GM12872 (cell line): ENCODE measurements at regions not wholly inside any gene's neighbourhood (a gene's known extent, or its start where the extent isn't known, plus 50 kb on each side); places are given as distances from the start of the nearest gene placed in this dataset.
A peak's percentile ranks its signal among the peaks of the same experiment; 100 is the strongest.

ENCODE experiments used
- TF ChIP-seq, protein P1 (sequence below): IDR thresholded peaks from 3 replicates; pipeline ENCODE4 v1.5.1; 2011; ENCODE audit warnings: low read depth, mild to moderate bottlenecking, low read length, moderate library complexity; ENCODE audit not compliant: insufficient read depth

DNA sequence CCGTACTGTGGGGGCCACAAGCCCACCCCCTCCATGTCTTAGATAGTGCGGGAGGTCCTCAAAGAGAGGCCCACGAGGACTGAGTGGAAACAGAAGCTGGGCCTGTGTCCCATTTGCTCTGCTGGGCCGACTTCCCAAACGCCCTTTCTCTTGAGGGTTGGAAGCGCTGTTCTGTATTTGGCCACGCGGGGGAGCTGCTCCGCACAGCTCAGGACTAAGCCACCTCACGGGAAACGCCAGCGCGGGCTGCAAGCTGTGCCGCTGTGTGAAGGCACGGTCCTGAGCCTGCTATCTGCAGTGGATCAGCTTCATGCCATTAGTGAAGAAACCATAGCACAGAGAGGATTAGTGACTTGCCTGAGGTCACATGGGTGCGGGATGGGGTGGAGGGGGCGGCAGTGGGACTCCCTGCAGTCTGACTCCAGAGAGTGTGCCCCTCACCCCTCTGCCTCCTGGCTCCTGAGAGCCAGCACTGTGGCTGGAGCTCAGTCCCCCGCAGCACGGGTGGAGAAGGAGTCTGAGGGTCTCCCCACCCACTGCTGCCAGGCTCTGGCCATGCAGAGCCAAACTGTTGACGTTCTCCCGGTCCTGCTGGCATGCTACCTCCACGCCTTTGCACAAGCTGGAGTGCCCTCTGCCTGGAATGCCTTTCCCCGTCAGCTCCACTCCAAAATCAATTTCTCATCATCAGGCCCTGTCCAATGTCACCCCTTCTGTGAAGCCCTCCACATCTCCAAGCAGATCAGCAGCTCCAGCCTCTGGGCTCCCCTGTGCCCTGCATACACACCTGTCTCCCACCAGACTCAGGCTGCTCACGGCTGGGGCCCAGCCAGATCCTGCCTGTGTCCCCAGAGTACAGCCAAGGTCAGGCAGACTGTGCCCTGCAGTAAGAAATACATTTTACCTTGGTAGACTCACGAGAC, 51.5 kb upstream of the LRRC32 start:
- TF ChIP-seq, protein P1, sequence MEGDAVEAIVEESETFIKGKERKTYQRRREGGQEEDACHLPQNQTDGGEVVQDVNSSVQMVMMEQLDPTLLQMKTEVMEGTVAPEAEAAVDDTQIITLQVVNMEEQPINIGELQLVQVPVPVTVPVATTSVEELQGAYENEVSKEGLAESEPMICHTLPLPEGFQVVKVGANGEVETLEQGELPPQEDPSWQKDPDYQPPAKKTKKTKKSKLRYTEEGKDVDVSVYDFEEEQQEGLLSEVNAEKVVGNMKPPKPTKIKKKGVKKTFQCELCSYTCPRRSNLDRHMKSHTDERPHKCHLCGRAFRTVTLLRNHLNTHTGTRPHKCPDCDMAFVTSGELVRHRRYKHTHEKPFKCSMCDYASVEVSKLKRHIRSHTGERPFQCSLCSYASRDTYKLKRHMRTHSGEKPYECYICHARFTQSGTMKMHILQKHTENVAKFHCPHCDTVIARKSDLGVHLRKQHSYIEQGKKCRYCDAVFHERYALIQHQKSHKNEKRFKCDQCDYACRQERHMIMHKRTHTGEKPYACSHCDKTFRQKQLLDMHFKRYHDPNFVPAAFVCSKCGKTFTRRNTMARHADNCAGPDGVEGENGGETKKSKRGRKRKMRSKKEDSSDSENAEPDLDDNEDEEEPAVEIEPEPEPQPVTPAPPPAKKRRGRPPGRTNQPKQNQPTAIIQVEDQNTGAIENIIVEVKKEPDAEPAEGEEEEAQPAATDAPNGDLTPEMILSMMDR: peak; percentile 97

DNA sequence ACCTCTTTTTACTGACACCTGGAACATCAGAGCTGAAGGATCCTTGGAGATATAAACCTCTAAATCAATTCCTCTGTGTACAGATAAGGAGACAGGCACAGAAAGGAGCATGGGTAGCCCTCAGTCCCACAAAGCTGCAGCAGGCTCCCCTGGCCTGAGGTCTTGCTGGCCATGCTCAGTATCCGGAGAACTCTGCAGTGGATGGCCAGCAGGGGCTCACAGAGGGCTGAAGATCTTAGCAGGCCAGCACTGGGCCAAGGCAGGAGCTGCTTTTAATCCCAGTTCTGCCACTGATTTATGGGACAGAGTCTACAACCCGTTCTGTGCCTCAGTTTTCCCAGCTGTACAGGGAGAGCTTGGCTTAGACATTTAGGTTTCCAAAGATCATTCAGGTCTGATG, 52.6 kb upstream of the LRRC32 start:
- TF ChIP-seq, protein P1: no peak

DNA sequence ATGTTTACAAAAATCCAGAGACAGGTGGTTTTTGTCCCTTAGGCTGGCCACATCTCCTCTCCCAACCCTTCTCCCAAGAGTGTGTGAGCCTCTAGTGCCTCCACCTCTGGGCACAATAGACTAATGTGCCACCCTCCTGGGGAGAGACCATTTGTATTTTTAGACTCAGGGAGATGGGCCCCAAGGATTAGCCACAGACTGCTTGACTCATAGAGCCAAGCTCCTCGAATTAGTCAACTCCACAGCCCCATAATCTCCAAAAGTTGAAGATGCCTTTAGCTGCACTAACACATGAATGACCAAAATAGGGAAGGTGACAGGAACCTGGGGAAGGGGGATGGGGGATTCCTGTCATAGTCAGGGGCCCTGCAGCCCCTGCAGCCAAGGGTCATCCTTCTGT, 53.0 kb upstream of the LRRC32 start:
- TF ChIP-seq, protein P1: no peak

DNA sequence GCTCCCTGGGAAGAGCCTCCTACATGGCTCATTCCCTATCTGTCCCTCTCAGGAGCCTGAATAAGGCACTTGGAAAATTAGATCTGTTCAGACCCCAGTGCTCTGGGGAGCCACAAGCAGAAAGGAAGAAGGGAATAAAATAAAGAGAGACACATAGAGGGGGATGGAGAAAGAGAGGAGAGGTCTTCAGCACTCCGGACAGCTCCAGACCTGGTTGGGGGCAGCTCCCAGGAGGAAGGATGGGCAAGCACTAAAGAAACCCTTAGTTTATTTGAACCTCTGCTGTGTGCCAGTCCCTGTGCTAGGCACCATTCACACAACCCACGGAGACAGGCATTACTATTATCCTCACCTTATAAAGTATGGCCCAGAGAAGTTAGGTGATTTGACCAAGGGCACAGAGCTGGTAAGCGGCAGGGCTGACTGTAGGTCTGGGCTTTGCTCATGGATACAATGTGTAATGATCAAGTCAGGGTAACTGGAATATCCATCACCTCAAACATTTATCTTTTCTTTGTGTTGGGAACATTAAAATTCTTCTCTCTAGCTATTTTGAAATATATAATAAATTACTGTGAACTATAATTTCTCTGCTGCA, 53.7 kb upstream of the LRRC32 start:
- TF ChIP-seq, protein P1: no peak

DNA sequence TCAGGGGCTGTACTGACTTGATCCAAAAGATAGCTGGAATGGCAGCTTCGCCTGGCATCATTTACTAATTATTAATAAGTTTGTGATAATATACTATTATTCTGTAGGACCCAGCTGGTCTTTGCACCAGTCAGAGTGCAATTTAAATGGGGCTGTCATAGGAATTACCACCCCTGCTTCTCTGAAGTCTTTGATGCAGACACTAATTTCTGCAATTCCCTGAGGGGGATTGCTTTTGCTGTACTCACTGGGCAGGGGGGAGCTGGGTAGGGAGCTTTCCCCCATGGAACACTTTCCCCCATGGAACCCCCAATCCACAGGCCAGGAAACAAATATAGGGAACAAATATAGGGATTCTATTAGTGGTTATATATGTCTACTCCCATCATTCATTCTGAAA, 54.9 kb upstream of the TSKU start:
- TF ChIP-seq, protein P1: no peak

DNA sequence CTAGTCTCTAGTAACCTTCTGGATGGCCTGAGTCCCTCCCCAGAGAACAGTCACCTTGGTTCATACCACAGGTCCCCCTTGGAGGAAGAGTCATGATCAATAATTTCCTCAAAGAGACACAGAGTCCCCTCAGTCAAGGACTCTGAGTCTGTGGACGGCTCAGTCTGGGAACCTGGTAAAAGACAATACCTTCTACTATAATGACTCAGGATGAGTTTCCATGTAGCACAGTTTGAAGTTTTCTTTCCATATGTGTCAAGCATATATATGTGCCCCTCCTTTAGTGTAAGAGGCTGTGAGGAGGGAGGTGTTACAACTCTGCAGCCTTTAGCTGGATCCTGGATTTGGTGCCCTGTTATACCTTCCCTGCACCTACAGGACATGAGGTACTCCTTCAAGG, 54.4 kb upstream of the TSKU start:
- TF ChIP-seq, protein P1: no peak

DNA sequence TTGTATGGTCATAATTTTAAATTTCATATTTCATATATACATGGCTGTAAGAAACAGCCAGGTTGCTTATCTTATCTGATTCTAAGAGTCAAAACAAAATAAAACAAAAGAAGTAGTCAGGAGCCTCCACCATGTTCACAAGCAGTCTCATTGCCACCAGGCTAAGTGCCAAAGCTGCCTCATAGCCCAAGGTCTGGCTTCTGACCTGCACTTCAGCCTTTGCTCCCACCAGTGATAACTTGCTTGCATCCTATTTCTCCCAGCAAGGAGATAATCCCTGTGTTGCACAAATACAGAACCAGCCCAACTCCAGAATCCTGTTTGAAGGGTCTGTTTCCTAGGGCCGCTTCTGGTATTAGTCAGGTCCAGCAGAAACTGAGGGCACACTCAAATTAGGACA, 53.9 kb upstream of the TSKU start:
- TF ChIP-seq, protein P1: no peak
